ENCODE measurements at regions not wholly inside any gene's neighbourhood (a gene's known extent, or its start where the extent isn't known, plus 50 kb on each side); places are given as distances from the start of the nearest gene placed in this dataset.
"Not testable (repeated sequence)": the region's sequence is repeated elsewhere in the genome, so short reads cannot be mapped to it uniquely, and the experiment has no call there.

DNA sequence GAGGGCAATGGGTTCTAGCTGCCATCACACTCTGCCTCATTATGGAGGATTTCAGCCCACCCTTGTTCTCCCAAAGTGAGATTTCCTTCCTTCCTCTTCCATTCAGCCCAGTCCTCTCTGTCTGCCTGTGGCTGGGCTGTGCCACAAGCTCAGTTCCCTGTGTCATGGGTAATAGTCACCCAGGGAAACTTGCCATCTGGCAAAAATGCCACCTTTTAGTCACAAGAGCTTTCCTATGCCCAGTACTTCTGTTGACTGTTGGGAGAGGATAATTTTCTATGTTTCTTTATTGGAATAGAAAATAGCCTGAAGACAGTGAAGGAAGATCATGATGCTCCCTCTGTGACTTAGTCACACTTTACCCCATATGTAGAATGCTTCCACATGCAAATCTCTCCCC, 71.4 kb downstream of the TLR4 start:
- DNase-seq: no peak

DNA sequence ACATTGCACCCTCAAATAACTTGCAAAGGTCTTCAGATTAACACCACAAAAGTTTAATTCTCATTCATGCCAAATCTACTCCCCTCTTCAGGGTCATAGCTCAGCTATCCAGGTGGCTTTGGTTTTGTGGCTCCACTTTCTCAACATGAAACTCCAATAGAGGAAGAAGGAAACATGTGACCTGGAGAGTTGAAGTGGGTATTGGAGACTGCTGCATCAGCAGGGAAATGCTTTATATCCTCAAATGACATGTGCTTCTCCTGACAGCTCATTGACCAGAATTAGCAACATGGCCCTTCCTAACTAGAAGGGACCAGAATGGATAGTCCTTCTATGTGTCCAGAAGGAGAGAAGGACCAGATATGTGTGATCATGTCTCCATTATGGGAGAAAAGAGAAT, 73.6 kb downstream of the TLR4 start:
- DNase-seq: no peak

DNA sequence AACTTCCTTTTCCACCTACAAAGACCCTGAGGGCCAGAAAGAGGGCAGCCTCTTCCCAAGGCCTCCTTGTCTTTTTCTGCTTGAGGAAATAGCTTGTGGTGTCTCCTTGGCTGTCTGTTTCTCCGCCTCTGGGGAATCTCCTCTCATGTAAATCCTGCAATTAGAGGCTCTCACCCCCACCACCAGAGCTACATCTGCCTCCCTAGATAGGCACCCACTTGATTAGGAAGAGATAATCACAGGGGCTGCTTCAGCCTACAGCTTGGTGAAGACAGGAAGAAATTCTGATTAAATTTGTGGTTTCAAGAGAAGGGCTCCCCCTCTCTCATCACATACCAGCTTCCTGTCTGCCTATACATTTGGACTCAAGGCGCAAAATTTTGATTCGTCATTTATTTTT, 75.6 kb downstream of the TLR4 start:
- no peak for DNase-seq

DNA sequence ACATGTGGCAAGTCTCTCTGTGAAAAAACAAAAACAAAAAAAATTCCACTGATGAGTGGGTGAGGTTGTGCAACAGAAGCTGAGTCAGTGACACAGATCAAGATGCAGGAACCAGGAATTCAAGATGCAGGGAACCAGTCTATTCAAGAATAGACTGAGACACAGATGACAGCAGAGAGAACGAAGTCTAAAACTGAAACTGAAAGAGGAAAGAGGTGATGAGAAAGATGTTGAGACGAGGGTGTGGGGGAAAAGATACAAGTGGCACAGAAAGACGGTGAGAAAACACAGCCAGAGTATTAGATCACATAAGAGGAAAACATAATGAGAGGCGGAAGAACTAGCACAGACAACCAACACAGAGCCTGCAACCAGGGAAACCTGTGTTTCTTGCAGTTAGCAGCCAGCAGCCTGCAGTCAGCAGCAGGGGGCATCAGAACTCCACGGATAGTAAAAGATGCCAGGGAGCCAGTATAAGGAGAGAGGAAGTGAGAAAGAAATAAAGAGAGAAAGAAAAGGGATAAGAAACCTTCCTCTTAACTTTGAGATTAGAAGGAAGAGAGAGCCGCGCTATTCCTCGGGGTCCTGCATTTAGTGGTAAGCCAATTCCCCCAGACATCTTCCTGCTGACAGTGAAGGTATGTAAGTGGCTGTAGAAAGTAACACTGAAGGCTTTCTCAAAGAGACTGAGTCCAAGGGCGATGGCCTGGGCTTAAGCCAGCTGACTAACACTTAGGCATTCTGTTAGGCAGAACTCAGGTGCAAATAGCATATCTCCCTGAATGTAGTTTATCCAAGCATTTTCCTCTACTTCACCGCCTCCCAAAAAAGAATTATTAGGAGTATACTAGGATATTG, 79.0 kb downstream of the TLR4 start:
- peak; percentile 50 for DNase-seq

DNA sequence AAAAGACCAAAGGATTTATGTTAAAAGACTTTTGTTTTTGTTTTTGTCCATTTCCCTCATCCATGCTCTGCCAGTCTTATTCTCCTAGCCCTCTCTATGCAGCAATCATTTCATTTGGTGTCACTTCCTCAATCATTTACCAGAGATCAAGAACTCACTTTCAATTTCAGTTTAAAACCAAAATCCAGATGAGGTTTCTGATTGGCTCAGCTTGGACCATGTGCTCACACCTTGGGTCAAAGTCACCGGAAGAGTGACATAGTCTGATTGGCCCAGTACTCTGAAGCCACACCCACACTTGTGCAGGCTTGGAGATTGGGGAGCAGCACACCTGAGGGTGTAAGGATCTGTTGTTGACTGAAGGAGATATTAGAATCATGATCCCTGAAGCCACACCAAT, 79.6 kb downstream of the TLR4 start:
- peak; percentile 28 for DNase-seq

DNA sequence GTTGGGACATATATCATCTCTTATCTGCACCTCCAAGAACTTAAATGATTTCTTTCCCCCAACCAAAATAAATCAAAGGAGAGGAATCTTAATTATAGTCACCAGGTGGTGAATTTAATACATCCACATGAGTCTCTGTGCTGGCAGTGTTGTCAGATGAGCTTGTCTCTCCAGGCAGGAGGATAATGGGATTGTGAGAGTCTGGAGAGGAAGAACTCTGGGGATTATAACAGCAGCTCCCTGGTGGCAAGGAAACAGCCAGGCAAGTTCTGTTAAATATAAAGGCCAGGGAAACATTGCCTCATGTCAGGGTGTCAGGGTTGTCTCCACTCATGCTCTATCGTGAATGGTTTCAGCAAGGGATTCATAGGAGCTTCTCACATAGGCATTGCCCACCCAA, 80.8 kb downstream of the TLR4 start:
- no peak for DNase-seq

DNA sequence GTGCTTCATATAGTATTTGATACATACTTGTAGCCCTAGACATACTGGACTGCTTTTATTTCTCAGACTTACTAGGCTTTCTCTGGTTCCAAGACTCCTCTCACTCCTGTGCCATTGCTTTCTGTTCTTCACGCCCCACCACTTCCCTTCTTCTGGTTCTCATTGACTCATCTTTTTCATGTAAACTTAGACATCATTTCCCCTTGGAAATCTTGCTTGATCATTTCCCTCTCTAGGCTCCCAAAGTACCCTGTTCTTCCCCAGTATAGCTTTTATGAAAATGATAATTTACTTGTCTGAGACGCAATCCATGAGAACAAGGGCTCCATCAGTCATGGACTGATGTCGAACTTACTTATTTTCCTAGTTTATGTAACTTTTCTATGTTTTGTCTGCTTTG, 83.5 kb downstream of the TLR4 start:
- no peak for DNase-seq

DNA sequence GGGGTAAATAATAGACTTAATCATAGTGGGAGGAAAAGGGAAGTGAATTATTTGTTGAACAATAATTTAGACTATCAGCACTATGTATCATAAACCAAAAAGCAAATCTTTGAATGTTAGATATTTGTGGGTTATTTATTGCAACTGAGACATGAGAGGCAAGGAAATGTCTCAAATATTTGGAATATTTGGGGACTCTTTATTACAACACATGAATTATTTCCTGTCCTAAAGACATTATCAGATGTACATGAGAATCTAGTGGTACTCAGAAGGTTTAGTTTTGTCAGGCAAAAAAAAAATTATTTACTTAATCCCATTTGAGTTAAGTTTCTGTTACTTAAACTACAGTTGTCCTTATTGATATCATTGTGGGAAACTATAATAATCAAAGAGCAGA, 91.1 kb downstream of the TLR4 start:
- no peak for DNase-seq

DNA sequence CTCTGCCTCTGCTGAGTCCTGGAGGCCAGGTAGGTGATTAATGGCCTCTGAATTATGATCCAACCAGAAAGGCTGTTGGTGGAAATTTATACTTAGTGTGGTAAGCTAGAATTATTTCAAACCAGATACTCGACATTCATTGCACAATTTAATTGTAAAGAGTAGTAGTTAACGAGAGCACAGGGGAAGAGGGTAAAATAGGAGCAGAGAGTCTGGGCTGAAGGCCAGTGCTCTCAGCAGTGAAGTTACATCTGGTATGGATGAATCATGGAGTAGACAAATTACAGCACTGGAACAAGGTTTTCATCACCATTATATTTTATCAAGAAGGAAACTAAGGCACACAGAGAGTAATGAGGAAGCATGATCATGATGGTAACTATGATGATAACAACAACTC, 92.5 kb downstream of the TLR4 start:
- no peak for DNase-seq

DNA sequence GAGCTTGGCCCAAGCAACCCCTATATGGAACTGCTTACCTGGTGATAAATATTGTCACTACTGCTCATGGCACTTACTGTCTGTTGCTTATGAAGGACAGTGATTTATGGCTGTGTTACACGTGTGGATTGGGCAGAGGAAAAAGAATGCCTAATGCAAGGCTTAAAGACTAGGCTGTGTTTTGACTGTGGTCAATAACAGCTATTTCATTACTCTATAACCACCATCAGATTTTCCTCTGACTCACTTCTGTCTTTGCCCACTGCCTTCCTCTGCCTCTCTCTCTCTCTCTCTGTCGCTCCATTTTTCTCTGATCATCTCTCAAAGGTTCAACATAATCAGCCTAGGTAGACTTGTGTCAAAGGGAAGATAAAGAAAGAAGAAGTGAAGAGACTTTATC, 96.2 kb downstream of the TLR4 start:
- DNase-seq: no peak

DNA sequence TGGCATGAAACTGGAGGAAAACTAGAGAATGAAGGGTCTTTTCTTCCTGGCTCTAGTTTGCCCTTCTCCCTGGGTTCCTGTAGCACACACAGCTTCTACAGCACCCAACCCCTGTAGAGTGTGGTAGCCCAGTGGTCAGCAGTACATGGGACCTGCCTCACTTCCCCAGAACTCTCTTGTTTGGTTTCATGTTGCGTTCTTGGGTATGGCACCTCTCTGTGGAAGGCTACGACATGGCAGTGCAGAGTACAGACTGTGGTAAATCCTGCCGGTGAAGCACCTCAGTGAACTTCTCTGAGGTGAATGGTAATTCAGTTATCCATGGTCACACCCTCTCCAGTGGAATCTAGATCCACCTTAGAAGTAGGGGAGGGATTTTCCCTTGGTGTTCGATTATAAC, 105.5 kb downstream of the TLR4 start:
- DNase-seq: no peak

DNA sequence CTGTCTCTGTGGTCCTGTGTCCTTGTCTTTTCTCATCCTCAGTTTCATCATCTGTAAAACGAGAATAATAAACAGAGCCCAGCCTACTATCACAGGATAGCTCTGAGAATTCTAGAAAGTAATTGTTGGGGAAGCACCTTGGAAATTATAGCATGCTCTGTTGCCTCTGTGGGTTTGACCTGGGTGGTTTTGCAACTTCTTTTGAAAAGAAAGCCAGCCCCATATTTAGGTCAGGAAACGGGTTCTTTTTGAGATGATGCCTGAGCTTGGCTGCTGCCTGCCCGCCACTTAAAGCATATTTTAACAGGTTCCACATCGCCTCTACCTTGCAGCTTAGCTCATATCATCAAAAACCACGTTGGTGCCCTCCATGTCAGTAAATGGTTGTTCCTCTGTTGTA, 111.1 kb downstream of the TLR4 start:
- peak; percentile 19 for DNase-seq

DNA sequence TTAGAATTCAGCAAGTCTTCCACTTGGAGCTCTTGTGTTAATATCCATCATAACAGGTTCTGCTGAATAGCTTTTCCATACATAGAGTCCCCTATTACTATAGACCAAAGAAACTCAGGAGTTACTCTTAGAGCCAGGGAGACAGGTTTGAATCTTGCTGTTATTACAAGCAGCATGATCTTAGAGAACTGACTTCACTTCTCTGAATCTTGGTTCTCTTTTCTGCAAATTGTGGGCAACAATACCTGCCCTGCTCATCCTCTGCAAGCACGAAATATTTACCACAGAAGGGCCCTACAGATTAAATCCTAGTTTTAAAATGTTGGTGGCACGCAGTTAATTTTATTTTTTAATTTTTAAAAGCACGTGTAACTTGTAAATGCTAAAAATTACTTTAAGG, 111.7 kb downstream of the TLR4 start:
- DNase-seq: no peak

DNA sequence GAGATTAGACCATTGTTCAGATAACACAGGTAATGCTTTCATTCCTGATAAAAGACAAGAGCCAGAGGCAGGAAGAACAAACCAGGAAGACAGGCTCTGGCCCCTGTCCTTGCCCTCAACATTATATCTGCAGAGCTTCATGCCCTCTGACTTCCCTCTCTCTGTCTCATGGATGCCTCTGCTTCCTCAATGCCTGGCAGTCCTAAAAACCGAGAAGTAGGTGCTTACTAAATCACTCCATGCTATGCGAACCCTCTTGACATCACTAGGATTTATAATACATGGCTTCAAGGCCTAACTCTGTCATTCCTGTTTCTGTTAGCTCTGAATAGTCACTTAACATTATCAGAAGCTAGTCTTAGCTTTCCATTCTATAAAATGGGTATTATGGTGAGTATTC, 117.8 kb downstream of the TLR4 start:
- DNase-seq: no peak

DNA sequence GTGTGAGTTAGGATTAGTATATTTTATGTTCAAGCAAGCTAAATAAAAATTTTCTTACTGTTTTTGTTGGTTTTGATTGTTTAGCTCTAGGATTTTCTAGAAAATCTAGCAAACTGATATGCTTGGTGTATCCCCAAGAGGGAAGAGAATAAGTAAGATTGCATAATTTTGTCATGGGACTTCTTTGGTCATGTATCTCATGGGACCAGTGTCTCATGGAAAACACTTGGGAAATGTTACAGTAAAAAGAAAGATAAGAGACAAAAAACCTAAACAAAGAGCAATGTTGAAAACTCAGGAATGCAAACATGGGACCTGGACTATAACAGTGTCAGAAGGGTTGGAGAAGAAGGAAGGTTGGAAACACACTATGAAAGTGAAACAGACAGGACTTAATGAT, 119.4 kb downstream of the TLR4 start:
- no peak for DNase-seq

DNA sequence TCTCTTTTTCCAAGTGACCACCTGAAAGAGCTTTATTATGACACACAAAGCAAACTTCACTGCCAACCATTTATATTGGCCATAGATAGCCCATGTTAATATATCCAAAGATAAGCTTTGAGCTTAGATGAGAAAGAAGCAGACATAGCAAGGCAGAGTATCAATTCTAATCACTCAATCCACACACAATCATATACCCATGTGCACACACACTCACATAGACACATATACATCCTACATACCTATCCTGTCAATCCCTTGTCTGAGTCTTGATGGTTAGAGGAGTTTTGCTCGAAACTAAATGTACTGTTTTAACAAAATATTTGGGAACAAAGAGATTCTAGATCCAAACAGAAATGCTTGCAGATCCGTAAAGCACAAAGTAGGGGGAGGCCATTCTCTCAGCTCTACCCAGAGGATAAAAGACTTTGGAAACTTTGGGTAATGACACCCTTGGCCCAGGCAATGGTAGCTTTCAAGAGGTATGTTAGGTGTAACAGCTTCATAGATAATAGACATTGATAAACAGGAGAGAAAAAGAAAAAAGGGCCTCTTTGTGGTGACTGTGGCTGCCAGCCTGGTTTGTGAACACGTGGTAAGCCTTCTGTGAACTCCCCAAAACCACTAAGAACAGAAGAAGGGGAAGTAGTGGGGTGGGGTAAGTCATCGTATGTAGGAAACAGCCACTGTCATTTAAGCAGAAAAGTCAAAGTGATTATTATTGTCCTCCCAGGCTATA, 121.6 kb downstream of the TLR4 start:
- peak; percentile 65 for DNase-seq

DNA sequence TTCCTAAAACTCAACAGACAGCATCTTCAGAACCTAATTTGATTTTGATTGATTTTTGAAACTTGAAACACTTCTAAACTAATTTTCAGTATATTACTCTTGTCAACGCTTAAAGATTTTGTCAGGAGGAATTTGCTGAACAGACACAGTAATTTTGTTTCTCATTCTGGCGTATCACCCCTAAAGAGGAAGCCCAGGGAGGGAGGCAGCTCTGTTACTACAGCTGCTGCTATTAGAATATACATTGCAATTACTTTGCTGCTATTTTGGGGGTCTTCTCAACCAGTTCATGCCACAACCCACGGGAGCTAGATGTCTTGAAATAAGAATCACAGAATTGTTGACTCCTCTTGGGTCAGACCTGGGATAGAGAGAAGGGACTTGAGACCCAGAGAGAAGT, 122.6 kb downstream of the TLR4 start:
- no peak for DNase-seq

DNA sequence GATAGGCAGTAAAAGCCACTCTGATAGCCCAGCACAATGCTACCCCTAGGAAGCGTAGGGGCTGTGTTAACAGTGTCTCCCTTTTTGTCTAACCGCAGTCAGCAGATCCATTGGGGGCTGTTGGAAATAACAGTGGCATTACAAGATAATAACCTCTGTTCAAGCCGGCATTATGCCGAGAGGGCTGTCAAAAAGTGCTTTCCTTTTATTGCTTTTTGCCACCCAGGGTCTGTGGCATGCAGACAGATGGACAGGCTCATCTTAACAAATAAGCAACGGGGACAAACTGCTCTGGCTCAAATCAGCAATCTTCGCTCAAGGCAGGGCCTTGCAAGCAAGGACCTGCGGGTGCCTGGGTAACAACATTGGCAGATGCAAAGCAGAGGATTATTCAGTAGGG, 123.3 kb downstream of the TLR4 start:
- no peak for DNase-seq

DNA sequence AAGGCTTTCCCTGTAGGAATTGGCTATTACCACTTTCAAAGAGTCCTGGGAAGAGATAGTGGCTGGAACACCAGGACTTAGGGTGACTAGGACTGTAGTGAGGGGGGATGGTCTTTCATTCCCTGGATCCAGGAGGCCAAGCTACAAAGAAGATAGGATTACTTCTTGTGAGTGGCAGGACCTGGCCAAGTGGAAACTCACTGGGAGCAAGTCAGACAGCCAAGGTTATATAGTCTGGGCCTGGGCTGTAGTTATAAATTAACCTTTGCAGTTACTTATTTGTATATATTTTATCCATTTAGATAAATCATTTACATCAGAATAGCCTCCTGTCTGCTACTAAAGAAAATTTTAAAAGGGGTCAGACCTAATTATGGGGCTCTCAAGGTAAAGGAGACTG, 124.3 kb downstream of the TLR4 start:
- no peak for DNase-seq

DNA sequence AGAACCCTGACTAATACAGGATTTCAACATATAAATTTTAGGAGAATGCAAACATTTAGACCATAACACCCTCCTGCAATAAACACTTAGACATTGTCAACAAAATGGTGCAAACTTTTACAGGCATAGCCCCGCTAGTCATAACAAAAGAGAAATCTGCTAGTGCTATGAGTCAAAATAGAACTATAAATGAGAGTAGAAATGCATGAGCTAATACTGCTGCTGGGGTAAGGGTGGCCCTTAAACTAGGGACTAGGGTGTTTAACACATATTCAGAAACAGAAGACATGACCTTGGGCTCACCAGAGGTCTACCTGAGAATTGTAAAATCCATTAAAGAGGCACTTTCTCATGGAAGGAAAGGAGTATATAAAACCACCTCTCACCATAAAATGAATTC, 131.6 kb downstream of the TLR4 start:
- no peak for DNase-seq

DNA sequence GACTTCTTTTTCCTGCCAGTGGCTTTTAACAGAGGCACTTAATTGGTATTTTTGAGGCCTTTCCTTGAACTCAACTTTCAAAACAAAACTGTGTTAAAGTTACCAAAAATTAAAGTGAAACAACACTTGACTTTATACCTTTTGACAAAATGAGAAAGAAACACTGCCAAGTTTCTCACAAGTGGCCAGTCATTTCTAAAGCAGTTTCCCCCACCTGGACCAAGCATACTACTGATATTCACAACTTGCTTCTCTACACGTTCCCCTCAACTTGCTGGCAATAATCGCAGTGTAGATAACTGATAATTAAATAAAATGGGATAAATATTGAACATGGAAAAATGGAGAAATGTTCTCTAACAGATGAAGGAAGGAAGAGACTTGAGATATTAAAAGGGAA, 135.7 kb downstream of the TLR4 start:
- no peak for DNase-seq

DNA sequence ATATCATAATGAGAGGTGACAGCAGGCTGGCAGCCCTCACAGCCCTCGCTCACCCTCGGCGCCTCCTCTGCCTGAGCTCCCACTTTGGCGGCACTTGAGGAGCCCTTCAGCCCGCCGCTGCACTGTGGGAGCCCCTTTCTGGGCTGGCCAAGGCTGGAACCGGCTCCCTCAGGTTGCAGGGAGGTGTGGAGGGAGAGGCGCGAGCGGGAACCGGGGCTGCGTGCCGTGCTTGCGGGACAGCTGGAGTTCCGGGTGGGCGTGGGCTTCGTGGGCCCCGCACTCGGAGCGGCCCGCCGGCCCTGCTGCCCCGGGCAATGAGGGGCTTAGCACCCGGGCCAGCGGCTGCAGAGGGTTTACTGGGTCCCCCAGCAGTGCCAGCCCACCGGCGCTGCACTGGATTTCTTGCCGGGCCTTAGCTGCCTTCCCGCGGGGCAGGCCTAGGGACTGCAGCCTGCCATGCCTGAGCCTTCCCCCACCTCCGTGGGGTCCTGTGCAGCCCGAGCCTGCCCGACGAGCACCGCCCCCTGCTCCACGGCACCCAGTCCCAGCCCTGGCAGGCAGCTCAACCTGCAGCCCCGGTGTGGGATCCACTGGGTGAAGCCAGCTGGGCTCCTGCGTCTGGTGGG, 147.7 kb downstream of the TLR4 start:
- DNase-seq: not testable (repeated sequence)

DNA sequence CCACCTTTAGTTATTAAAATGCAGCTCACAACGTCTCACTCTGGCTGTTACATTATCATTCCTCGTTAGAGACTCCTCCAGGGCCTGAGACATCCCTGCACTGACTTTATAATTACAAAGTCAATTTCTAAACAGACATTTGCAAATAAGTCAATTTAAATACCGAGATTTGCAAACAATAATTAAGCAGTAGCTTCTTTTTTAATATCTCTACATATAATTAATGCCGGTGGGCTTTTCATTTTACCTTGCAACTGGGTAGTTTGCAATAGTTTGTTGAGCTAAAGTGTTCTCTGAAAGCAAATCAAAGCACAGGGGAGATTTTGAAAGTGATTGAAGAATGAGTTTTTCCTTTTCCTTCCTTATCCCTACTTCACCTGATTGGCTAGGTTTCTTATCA, 154.4 kb downstream of the TLR4 start:
- no peak for DNase-seq

DNA sequence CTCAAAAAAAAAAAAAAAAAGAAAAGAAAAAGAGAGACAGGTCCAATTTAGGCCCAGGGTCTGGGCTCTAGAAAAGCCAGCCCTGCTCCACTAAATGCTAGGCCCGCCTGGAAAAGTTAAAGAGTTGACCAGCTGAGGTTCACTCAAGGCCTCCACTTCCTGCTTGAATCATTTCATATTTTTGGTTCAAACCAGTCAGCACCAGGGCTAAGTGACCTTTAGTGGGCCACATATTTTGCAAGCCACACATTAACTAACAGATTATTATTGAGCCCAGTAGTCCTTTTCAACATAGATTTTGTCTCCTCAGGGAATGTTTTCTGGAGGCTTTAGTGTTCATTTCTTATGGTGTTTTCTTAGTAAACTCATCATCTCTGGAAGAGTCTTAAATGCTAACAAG, 156.6 kb downstream of the TLR4 start:
- no peak for DNase-seq

Data from central memory CD4-positive, alpha-beta T cell (primary cell).